Lung (tissue), 11 donors: ENCODE measurements at regions not wholly inside any gene's neighbourhood (a gene's known extent, or its start where the extent isn't known, plus 50 kb on each side); places are given as distances from the start of the nearest gene placed in this dataset.

Experiments
- ATAC-seq: fragments of 200-7000 bp; cut with Tn5 transposase; one replicate; pipeline ENCODE4 v1.9.1; 2020; ENCODE audit warnings: moderate number of reproducible peaks; ENCODE audit not compliant: insufficient read depth, low FRiP score
- DNase-seq, 3 donors: peaks; one replicate each; pipeline ENCODE4 v3.0.0-alpha.2; 2013 to 2017
- H3K27ac ChIP-seq, 2 donors: one replicate each; pipeline ENCODE4 v1.5.1; 2013; ENCODE audit warnings: mild to moderate bottlenecking in 2 of 2, moderate library complexity in 2 of 2, control low read depth in 1 of 2, inconsistent platforms in 1 of 2, low read depth in 1 of 2, low read length in 1 of 2
- H3K27me3 ChIP-seq, 3 donors: one replicate each; pipeline ENCODE4 v1.5.1; 2013; ENCODE audit warnings: low read length in 2 of 3; ENCODE audit not compliant: control insufficient read depth in 3 of 3, insufficient read depth in 3 of 3
- H3K36me3 ChIP-seq, 4 donors: one replicate each; pipeline ENCODE4 v1.5.1; 2013; ENCODE audit warnings: low read length in 4 of 4, mild to moderate bottlenecking in 1 of 4, moderate library complexity in 1 of 4; ENCODE audit not compliant: control insufficient read depth in 4 of 4, insufficient read depth in 4 of 4
- H3K4me1 ChIP-seq, 5 donors: one replicate each; pipeline ENCODE4 v1.5.1; 2013; ENCODE audit warnings: low read length in 5 of 5, mild to moderate bottlenecking in 2 of 5, moderate library complexity in 1 of 5; ENCODE audit not compliant: control insufficient read depth in 5 of 5, insufficient read depth in 5 of 5
- H3K4me3 ChIP-seq: one replicate; pipeline ENCODE4 v1.5.1; 2013; ENCODE audit warnings: mild to moderate bottlenecking, control low read depth, moderate library complexity
- H3K9ac ChIP-seq, 2 donors: one replicate each; pipeline ENCODE4 v1.5.1; 2013; ENCODE audit warnings: low read length in 2 of 2, control low read depth in 1 of 2; ENCODE audit not compliant: insufficient read depth in 1 of 2
- H3K9me3 ChIP-seq, 4 donors: one replicate each; pipeline ENCODE4 v1.5.1; 2013; ENCODE audit warnings: low read length in 3 of 4, mild to moderate bottlenecking in 1 of 4, moderate library complexity in 1 of 4; ENCODE audit not compliant: control insufficient read depth in 4 of 4, insufficient read depth in 3 of 4
- WGBS, 2 donors: extraction: QIAGEN DNeasy Blood & Tissue Kit; methylation state at CpG; one replicate each; pipeline ENCODE4 v1.1.7; 2013; 5-methylcytosine and 5-hydroxymethylcytosine counted together
- TF ChIP-seq, protein P1 (sequence below): IDR thresholded peaks from 2 replicates; pipeline ENCODE4 v1.5.1; 2012; ENCODE audit warnings: mild to moderate bottlenecking; ENCODE audit errors: control extremely low read depth, extremely low read depth
- donor health status: control.
- donor health status: control.
- donor health status: Bipolar disorder and iron deficiency.
- donor health status: healthy.
- donor health status: DM: yes; HTN: yes; CAD: no.

DNA sequence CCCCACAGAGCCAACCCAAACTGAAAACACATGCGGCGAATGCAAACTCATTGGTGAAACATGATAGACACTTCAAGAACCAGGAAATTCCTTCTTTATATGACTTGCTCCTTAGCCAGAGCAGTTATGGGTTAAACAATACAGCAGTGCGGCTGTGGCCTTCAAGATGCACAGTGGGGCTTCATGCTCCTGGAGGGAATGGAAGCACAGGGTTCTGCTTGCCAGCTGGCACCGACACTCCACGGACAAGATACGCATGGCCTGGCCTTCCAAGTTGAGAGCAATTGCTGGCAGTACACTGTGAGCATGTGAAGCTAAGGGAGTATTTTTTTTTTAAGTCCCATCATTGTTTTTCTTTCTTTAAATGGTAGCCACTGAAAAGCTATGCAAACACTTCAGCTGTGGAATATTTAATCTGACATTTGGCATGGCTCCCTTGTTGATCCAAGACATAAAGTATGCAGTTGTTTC, 451.6 kb upstream of the CD180 start:
- peak; percentile 72 for ATAC-seq
- WGBS, 2 donors, result 59 to 84% methylated on average over 6 of the region's 6 CpGs

DNA sequence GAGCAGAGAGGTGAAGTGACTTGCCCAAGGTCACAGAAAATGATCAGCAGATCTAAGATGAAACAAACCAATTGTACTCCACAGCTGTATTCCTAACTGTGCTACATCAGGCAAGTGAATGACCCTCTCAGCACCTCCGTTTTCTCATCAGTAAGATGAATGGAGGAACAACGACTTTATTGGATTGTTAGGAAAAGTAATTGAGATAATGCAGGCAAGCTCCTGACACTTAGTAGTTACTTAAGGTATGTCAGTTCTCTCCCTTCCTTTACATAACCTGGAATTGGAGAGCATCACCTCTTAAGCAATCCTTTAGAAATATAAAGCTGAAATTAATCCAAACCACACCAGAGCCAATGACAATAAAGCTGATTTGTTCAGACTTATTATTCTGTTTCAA, 451.2 kb upstream of the CD180 start:
- Histone ChIP-seq H3K9me3 (peaks cover 0 to 3% (median 1%) of the 10 kb centered on the region in 4 donors), H3K36me3 (no peaks in the 10 kb centered on the region), H3K27ac (peak overlapping the region in 1 of 2 donors; percentile 61), H3K4me3 (no peak overlapping the region), H3K4me1 (peaks cover 0 to 15% (median 3%) of the 10 kb centered on the region in 5 donors), H3K27me3 (no peaks in the 10 kb centered on the region), H3K9ac (no peak overlapping the region)
- ATAC-seq, result no peak
- TF ChIP-seq, protein P1, sequence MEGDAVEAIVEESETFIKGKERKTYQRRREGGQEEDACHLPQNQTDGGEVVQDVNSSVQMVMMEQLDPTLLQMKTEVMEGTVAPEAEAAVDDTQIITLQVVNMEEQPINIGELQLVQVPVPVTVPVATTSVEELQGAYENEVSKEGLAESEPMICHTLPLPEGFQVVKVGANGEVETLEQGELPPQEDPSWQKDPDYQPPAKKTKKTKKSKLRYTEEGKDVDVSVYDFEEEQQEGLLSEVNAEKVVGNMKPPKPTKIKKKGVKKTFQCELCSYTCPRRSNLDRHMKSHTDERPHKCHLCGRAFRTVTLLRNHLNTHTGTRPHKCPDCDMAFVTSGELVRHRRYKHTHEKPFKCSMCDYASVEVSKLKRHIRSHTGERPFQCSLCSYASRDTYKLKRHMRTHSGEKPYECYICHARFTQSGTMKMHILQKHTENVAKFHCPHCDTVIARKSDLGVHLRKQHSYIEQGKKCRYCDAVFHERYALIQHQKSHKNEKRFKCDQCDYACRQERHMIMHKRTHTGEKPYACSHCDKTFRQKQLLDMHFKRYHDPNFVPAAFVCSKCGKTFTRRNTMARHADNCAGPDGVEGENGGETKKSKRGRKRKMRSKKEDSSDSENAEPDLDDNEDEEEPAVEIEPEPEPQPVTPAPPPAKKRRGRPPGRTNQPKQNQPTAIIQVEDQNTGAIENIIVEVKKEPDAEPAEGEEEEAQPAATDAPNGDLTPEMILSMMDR, result no peak
- DNase-seq, result no peak
- WGBS, 2 donors, result 67 to 91% methylated on average over 2 of the region's 2 CpGs

More for the DNA sequence above, 451.6 kb upstream of the CD180 start:
- peak; percentile 52 to 86 (median 66) for DNase-seq
- Histone ChIP-seq H3K9ac (no peak overlapping the region), H3K27ac (peak overlapping the region; percentile 61 to 76), H3K27me3 (no peaks in the 10 kb centered on the region), H3K4me1 (peaks cover 0 to 15% (median 3%) of the 10 kb centered on the region in 5 donors), H3K36me3 (no peaks in the 10 kb centered on the region), H3K9me3 (peaks cover 0 to 3% (median 1%) of the 10 kb centered on the region in 4 donors), H3K4me3 (no peak overlapping the region)
- TF ChIP-seq, protein P1, result no peak

DNA sequence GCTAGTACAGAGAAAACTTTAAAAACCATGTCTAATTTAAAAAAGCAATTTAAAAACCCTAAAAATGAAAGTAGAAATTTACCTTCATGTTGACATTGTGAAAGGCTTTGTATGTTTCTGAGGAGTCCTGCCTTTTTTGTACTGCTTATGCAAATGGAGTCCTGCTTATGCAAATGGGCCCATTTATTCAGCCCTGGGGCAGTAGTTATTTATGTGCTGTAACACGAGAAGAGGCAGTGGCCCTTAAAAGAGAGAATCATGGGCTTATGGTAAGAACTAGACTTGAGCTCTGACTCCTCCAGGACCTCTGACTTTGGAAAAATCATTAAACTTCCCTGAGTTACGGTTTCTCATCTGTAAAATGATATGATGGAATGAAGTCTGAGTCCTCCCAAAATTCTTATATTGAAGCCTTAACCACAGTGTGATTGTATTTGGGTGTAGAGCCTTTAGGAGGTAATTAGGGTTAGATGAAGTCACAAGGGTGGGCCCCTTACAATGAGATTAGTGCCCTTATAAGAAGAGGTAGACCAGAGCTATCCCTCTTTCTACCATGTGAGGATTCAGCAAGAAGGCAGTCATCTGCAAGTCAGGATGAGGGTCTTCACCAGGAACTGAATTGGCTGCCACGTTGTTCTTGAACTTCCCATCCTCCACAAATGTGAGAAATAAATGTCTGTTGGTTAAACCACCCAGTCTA, 447.8 kb upstream of the CD180 start:
- TF ChIP-seq, protein P1, result no peak
- Histone ChIP-seq H3K4me3 (no peak overlapping the region), H3K36me3 (no peaks in the 10 kb centered on the region), H3K9me3 (peaks cover 0 to 3% (median 1%) of the 10 kb centered on the region in 4 donors), H3K27ac (no peak overlapping the region), H3K27me3 (no peaks in the 10 kb centered on the region), H3K9ac (no peak overlapping the region), H3K4me1 (peaks cover 0 to 16% (median 3%) of the 10 kb centered on the region in 5 donors)
- DNase-seq (no peak), ATAC-seq (no peak)
- WGBS, 2 donors, result 91 to 95% methylated on average over 3 of the region's 3 CpGs
